Right ventricle myocardium inferior (tissue), 1 donor: ENCODE measurements at regions not wholly inside any gene's neighbourhood (a gene's known extent, or its start where the extent isn't known, plus 50 kb on each side); places are given as distances from the start of the nearest gene placed in this dataset.
"Not testable (repeated sequence)": the region's sequence is repeated elsewhere in the genome, so short reads cannot be mapped to it uniquely, and the experiment has no call there.

Source experiments
- ATAC-seq: fragments of 200-7000 bp; cut with Tn5 transposase; one replicate; pipeline ENCODE4 v1.9.1; 2020; ENCODE audit warnings: mild to moderate bottlenecking, moderate library complexity
- DNase-seq: peaks from one replicate; pipeline ENCODE4 v3.0.0; 2021; ENCODE audit errors: missing footprints
- intact Hi-C: fragments of 100-400 bp; cut with DNase I; formaldehyde crosslinking; loops from one replicate; pipeline ENCODE4 v1.11.0; 2022
- donor health status: DM: no; HTN: yes; CAD: no; lungs with severe emphysema.

DNA sequence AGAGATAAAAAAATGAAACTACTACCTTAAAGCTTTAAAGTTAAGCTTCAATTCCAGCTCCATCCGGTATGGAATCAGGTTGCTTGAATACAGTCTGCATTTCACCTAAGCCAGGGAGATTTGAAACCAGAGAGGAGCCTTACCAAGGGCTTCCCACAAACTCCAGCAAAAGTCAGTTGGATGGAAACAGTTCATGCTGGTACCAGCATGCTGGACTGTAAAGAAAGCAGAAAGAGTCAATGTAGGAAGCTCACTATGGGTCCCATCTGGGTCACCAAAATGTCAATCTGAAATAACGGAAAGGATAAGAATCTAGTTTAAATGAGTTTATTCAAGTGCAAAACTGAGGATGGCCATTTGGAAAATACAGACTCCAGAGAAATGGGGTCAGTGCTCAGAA is 65.3 kb downstream of the CDO1 start:
- intact Hi-C loops, result no loop called here
- no peak for DNase-seq
- ATAC-seq, result no peak

- ATAC-seq (no peak), DNase-seq (no peak)
- intact Hi-C loops, result no loop called here
Observed at GRCh38 chr5:115749016-115749415, 67.4 kb downstream of the CDO1 start.

GRCh38 chr5:115739245-115739644 is 77.2 kb downstream of the CDO1 start:
- ATAC-seq, intact Hi-C loops, DNase-seq: not testable (repeated sequence)

DNA sequence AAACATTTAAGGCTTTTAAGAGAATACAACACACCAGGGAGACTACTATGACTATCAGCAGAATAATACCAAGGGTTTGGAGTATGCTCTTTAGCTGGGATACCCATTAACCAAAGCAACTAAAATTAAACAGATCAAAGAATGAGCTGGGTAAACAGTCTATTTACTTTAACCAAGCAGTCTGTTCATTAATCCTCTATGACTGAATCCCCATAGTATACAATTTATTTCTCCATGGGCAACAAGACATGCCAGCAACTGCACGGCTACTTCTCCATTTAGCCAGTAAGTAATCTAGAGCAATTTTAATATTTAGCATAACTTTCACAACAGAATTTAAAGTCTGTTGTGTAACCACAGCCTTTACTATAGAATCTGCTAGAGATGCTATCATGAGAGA is 77.6 kb downstream of the CDO1 start:
- ATAC-seq (no peak), DNase-seq (no peak)
- intact Hi-C loops, result no loop called here

- intact Hi-C loops, result no loop called here
- DNase-seq, result no peak
- ATAC-seq, result no peak
Observed at GRCh38 chr5:115737452-115737851, 79.0 kb downstream of the CDO1 start.

DNA sequence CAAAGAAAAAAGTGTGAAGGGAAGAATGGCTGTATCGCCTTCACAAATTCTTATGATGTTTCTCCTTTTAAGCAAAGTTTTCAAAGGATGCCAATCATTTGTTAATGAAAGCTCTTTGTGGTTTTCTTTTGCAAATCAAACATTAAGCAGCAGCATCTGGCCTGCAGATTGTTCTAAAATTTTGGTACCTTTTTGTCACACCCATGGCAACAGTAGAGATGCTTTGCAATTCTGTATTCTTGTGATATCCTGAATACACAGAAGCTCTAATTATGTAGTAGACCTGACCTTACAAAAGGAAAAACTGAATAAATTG is 79.8 kb downstream of the CDO1 start:
- intact Hi-C loops, result no loop called here
- no peak for DNase-seq
- no peak for ATAC-seq

- DNase-seq (no peak), ATAC-seq (peak; percentile 39)
- intact Hi-C loops, result no loop called here
Observed at GRCh38 chr5:115736004-115736689, 80.3 kb downstream of the CDO1 start.

DNA sequence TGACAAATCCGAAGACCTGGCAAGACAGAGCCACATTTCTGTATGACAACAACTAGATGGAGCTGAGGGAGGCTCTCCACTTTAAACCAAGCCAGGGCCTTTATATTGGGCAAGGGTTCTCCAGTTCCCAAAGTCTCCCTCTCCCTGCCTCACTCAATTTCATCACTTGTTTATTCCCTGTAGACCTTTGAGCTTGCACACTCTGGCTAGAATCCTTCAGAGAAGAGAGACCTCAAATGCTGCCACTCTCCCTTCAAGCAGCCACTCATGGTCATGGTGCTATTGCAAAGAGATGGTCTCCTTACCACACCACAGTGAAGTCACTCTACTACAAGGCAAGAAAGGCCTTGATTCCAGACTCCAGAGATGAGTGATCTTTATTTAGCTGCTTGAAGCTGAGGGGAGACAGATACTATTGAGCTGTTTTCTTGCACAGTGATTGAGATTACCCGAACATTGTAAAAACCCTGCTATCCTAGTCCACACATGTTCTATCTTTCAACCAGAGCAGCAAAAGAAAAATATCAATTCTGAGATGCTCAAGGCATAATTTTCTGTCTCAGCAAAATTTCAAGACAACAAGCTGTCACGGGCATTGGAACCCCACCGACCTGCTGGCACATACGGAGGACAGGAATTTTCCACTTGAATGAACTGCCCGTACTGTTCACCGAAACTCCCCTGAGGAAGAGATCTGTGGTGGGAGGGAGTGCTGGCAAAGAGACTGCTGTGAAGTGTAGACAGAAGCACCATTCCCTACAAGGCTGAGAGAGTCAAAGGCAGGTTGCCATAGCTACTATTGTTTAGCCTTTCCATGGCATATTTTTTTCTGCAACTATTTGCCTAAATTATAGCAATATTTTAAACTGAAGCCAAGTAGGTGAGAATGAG is 81.1 kb downstream of the CDO1 start:
- peak; percentile 50 for DNase-seq
- peak; percentile 84 for ATAC-seq

GRCh38 chr5:115733607-115734006 is 82.9 kb downstream of the CDO1 start:
- intact Hi-C loops, result no loop called here
- DNase-seq, result no peak
- no peak for ATAC-seq

More for the DNA sequence above, 81.1 kb downstream of the CDO1 start:
- intact Hi-C loops, result no loop called here

- ATAC-seq (no peak), DNase-seq (no peak)
- intact Hi-C loops, result no loop called here
Observed at GRCh38 chr5:115732026-115732425, 84.4 kb downstream of the CDO1 start.

DNA sequence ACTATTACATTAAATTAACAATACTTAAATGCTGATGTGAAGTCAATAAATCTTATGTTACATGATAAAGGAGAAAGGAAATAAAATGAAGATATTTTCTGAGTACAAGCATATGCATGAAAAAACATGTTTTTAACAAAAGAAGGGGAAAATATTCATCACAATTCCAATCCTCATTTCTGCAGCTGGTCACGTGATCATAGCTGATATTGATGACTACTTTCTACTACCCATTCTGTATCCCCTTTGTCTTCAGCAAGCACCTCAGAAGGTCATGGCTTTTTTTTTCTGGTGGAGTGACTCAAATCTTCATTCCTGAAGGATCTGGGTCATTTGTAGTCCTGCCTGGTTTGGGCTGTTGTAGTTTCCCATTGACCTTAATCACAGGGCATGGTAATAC is 90.9 kb downstream of the CDO1 start:
- no peak for ATAC-seq
- intact Hi-C loops, result no loop called here
- DNase-seq, result no peak

DNA sequence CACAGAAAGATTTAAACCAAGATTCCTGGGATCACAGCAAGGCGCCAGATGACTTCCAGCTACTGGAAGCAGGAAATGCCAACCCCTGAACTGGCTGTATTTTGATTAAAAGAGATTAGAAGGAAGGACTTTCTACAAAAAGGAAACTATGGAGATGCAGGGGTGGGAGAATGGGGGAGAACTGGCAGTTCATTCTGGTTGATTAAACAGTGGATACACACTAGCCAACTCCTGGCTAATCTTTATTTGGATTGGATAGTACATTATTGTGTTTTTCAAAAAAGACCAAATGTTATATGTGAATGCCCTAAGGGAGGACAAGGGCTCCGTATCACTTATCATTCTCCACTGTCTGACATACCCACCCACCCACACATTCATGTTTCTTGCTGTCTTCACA is 93.2 kb downstream of the CDO1 start:
- intact Hi-C loops, result no loop called here
- DNase-seq (no peak), ATAC-seq (peak; percentile 28)

DNA sequence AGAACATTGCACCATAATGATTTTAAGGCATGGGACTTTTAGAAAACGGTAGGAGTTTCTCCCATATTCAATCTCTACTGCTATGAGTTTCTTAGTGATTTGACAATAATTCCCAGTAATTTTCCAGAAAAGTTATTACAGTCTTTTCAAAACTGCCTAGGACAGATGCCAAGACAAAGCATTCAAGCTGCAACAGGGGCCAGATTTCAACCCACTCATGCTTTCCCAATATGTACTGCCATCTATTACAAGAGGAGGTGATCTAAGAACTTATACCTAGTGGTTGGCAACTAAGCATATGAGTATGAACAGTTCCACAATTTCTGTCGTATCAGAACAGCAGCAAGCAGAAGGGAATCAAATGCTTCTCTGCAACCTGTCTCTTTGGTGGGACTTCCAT is 95.1 kb upstream of the TMED7 start:
- no peak for DNase-seq
- intact Hi-C loops, result no loop called here
- no peak for ATAC-seq

- ATAC-seq (peak; percentile 13), DNase-seq (no peak)
- intact Hi-C loops, result no loop called here
Observed at GRCh38 chr5:115718927-115719326, 93.1 kb upstream of the TMED7 start.

DNA sequence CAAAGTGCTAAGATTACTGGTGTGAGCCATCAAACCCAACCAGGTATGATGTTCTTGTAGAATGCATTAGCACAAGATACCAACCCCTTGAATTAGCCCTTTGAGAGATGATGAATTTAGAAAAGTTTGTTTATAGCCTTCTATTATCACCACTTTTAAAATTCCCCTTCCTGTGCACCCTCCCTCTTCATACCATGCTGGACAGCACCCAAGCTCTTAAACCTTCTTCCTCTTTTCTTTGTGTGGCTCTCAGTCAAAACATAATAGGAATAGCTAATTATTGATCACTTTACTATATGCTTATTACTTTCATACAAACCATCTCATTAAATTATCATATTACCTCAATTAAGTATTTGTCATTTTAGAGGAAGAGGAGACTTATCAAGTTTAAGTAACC is 87.6 kb upstream of the TMED7 start:
- DNase-seq, result no peak
- intact Hi-C loops, result no loop called here
- no peak for ATAC-seq

GRCh38 chr5:115709585-115709984 is 83.7 kb upstream of the TMED7 start:
- ATAC-seq, result no peak

DNA sequence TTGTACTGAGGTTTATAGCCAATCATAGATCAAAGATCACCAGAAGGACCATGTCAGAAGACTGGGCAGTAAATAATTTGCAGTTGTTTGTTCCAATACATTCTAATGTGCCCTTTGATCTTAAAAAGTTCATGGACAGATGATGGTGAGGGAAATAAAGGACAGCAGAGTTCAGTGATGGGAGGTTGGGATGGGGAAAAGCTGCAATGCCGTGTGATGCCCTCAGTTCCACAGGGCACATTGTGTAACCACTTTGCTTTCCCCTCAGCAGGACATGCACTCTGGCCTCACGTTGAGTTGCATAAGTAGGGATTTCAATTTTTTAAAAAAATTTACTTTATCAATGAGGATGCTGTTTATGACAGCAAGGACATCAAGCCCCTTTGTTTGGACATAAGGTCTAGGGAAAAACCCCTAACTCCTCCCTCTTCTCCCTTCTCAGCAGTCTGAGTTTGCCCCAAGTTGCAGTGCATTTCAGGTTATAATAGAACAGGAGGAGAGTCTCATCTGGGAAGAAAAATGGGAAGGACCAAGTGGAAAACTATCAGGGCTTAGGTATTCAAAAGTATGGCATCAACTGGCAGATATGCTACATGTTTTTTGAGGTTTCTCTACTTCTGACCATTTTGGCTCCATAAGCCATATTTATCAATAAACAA is 83.1 kb upstream of the TMED7 start:
- ATAC-seq (no peak), DNase-seq (no peak)
- intact Hi-C loops, result no loop called here

More at GRCh38 chr5:115709585-115709984, 83.7 kb upstream of the TMED7 start:
- no peak for DNase-seq
- intact Hi-C loops, result no loop called here

DNA sequence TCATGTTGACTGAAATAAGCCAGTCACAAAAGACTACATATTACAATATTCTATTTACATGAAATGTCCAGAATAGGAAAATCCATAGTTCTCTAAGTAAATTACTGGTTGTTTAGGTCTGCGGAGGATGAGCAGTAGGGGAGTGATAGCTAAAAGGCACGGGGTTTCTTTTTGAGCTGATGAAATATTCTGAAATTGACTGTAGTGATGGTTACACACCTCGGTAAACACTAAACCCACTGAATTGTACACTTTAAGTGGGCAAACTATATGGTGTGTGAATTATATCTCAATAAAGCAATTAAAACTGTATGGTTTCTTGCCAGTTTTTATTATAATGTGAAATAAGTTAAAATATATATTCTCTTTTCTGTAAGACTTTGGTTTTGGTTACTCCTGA is 77.7 kb upstream of the TMED7 start:
- no peak for ATAC-seq
- DNase-seq, result no peak
- intact Hi-C loops, result no loop called here

GRCh38 chr5:115702025-115702424 is 76.2 kb upstream of the TMED7 start:
- intact Hi-C loops, result no loop called here
- ATAC-seq (no peak), DNase-seq (no peak)

- ATAC-seq, result no peak
- DNase-seq, result no peak
- intact Hi-C loops, result no loop called here
Observed at GRCh38 chr5:115699967-115700366, 74.1 kb upstream of the TMED7 start.
